GM12865 (cell line): ENCODE measurements at regions not wholly inside any gene's neighbourhood (a gene's known extent, or its start where the extent isn't known, plus 50 kb on each side); places are given as distances from the start of the nearest gene placed in this dataset.

Experiments used
- DNase-seq: peaks from one replicate; pipeline ENCODE4 v3.0.0; 2010; ENCODE audit warnings: low read depth
- H3K4me3 ChIP-seq: 2 replicates; pipeline ENCODE4 v1.5.1; 2011; ENCODE audit warnings: mild to moderate bottlenecking, low read depth, low read length, control low read depth
- CTCF ChIP-seq: IDR thresholded peaks from 2 replicates; pipeline ENCODE4 v1.5.1; 2011; ENCODE audit warnings: low read length, control low read depth, low read depth, inconsistent platforms; ENCODE audit not compliant: insufficient read depth; ENCODE audit errors: missing control alignments

- no peak overlapping the region for H3K4me3 ChIP-seq
- no peak for TF ChIP-seq CTCF
- DNase-seq: no peak
Measured at GRCh38 chr2:192566863-192567262, 372.1 kb upstream of the TMEFF2 start.

- no peak for DNase-seq
- H3K4me3 ChIP-seq: no peak overlapping the region
- no peak for TF ChIP-seq CTCF
Measured at GRCh38 chr2:192560326-192560725, 365.6 kb upstream of the TMEFF2 start.

GRCh38 chr2:192559587-192559986 is 364.9 kb upstream of the TMEFF2 start:
- DNase-seq: no peak
- no peak for TF ChIP-seq CTCF
- no peak overlapping the region for H3K4me3 ChIP-seq

GRCh38 chr2:192558637-192559036 is 363.9 kb upstream of the TMEFF2 start:
- no peak overlapping the region for H3K4me3 ChIP-seq
- no peak for TF ChIP-seq CTCF

GRCh38 chr2:192555740-192556139 is 361.0 kb upstream of the TMEFF2 start:
- TF ChIP-seq CTCF: no peak
- no peak for DNase-seq
- H3K4me3 ChIP-seq: no peak overlapping the region

More at GRCh38 chr2:192558637-192559036, 363.9 kb upstream of the TMEFF2 start:
- no peak for DNase-seq

GRCh38 chr2:192551760-192552159 is 357.0 kb upstream of the TMEFF2 start:
- no peak for TF ChIP-seq CTCF
- H3K4me3 ChIP-seq: no peak overlapping the region
- no peak for DNase-seq

- TF ChIP-seq CTCF: no peak
- no peak for DNase-seq
- H3K4me3 ChIP-seq: no peak overlapping the region
Measured at GRCh38 chr2:192546565-192546964, 351.8 kb upstream of the TMEFF2 start.
